ENCODE measurements at regions not wholly inside any gene's neighbourhood (a gene's known extent, or its start where the extent isn't known, plus 50 kb on each side); places are given as distances from the start of the nearest gene placed in this dataset.

- no peak for TF ChIP-seq CTCF (conservative IDR thresholded peaks at IDR 0.05; ENCODE audit: low read depth, low read length)
- TF ChIP-seq EZH2 (IDR thresholded peaks at IDR 0.05; ENCODE audit: low read length, unreplicated experiment), result no peak
- no peak for TF ChIP-seq EZH2phosphoT487 (IDR thresholded peaks at IDR 0.05; ENCODE audit: borderline replicate concordance, low read length)
Observed at GRCh38 chr12:108401964-108402363, 62.9 kb upstream of the CMKLR1 start.

All from PC-3 (cell line).